GM12874 (cell line): ENCODE measurements at regions not wholly inside any gene's neighbourhood (a gene's known extent, or its start where the extent isn't known, plus 50 kb on each side); places are given as distances from the start of the nearest gene placed in this dataset.

ENCODE experiments used
- TF ChIP-seq, protein P1 (sequence below): IDR thresholded peaks from 2 replicates; pipeline ENCODE4 v1.5.1; 2011; ENCODE audit warnings: low read depth, mild to moderate bottlenecking, control low read depth, low read length, moderate library complexity; ENCODE audit not compliant: insufficient read depth

DNA sequence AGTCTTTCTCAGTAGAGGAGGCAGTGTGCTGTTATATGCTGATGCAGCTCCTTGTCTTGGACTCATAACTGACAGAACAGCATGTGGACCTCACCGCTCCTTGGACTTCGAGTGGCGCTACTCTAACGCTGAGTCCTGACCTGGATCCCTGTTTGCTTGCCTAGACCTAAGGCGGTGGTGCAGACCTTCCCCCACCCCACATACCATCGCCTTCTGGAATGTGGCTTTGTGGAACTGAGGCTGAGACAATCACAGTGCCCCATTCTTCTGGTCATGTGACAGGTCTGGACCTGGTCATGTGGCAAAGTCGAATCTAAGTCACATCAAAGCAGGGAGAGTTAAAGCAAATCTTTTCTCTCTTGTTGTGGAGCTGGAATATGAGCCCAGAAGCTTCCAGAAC, 190.7 kb upstream of the MKI67 start:
- TF ChIP-seq, protein P1, sequence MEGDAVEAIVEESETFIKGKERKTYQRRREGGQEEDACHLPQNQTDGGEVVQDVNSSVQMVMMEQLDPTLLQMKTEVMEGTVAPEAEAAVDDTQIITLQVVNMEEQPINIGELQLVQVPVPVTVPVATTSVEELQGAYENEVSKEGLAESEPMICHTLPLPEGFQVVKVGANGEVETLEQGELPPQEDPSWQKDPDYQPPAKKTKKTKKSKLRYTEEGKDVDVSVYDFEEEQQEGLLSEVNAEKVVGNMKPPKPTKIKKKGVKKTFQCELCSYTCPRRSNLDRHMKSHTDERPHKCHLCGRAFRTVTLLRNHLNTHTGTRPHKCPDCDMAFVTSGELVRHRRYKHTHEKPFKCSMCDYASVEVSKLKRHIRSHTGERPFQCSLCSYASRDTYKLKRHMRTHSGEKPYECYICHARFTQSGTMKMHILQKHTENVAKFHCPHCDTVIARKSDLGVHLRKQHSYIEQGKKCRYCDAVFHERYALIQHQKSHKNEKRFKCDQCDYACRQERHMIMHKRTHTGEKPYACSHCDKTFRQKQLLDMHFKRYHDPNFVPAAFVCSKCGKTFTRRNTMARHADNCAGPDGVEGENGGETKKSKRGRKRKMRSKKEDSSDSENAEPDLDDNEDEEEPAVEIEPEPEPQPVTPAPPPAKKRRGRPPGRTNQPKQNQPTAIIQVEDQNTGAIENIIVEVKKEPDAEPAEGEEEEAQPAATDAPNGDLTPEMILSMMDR: no peak

DNA sequence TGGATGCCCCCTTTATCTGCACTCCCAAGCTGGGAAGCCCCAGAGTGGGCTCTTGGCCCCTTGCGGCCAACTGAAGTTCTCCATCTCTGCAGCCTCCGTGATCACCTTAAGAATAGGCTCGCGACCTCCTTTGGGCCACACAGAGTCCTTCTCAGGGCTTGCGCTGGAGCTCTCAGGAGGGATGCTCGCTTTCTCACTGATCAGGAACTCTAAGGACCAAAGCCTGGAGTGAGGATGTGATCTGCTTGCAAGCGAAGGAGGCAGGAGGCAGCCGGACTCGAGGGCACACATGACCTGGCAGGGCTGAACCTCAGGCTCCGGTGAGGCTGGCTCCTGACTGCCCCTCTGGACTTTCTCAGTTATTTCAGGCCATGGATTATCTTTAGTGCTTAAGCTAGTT, 192.1 kb upstream of the MKI67 start:
- TF ChIP-seq, protein P1: no peak

DNA sequence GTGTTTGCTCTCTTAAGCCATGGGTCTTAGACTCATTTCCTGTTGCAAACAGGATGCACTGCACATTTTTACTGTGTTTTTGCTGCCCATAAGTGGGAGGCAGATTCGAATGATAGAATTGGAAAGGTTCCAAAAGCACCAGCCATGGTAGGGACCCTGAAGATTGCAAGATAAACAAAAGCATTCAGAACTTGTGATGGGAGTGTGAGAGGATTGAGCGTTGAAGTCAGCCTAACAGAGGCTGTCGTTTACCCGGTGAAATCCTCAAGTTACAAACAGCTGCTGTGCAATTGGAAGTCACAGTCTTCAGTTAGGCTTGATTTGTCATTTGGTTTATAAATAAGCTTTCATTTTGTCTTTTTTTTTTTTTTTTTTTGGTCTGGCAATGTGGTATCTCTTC, 192.7 kb upstream of the MKI67 start:
- TF ChIP-seq, protein P1: no peak

DNA sequence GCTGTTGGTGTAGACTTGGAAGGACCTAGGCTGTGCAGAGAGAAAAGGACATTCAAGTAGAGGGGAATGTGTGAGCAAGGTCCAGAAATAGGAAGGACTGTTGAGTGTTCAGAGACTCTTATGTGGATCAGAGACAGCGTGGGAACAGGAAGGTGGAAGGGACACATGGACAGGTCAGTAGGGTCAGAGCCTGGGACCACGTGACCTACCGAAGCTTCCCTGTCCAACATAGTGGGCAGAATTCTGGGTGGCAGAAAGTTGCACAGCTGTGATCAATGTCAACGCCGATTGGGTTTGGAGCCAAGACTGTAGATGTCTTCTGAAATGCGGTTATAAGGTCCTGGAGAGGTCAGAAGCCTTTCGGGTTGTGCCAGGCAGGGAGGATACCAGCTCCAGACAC, 195.9 kb upstream of the MKI67 start:
- TF ChIP-seq, protein P1: no peak

DNA sequence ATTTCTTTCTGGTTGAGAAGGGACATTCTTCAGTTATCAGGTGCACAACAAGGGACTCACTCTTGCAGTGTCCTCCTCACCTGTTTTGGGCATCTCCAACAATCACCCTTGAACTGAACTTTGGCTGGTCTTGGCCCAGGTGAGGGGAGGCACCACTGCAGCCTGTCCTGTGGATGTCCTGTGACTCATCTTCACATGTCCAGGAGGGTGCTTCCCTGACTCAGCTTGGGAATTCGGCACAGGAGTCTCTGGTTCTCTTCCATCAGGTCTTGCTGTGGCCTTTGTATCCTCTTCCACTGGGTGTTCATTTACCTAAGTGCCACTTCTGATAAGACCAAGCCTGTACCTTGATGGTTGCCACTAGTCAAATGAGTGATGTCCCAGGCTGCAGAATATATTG, 196.7 kb upstream of the MKI67 start:
- TF ChIP-seq, protein P1: no peak

DNA sequence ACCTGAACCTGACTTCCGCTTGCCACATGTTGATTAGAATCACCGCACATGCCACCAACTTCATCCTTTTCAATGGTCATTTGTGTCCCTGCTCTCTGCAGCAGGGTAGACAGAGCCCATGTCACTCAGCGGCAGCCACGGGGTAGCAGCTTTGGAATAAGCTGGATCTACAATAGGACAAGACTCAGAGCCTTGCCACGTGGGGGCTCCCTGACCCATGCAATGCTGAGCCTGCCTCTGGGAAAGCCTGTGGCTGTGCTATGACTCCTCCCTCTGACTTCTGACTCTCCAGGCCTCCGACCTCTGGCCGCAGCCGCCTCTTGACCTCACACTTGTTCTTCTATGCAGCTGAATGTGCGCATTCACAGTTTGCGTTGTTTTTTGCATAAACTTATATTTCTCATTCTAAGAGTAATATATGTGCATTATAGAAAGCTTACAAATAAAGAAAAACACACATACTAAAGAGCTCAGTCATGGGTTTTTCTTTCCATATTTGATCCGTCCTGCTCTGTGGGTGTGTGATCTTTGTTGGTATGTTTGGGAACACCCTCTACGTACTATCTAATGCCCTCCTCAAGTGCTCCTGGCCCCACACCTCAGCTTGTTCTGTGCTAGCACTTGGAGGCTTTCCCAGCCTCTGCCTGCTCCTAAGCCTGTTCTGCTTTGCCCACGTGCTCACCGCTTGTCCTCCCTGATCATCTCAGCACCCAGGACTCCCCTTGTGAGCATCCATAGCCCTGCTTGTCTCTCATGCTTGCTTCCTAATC, 198.0 kb upstream of the MKI67 start:
- TF ChIP-seq, protein P1: no peak

DNA sequence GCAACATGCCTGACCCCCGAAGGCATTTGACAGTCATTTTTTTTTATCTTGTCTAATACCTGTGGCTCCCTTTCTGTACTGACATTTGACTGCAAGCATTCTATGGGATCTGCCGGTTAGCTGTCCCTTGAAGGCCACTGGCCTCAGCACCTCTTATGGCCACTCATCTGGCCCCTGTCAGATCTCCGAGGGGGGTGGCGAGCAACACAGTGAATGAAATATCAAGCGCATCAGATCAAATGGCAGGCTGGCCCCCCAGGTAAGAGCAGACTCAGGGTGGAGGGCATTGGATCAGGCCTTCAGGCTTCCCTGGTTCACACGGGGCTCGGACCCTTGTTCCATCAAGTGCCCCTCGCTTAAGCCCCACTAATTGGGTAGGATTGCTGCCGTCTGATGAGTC, 199.6 kb upstream of the MKI67 start:
- TF ChIP-seq, protein P1: no peak
